Activated CD8-positive, alpha-beta T cell treated with anti-CD3 and anti-CD28 coated beads, Interleukin-2, amount 10 ng/mL, durations not matched to agents 7 days and 5 days (primary cell): ENCODE measurements at regions not wholly inside any gene's neighbourhood (a gene's known extent, or its start where the extent isn't known, plus 50 kb on each side); places are given as distances from the start of the nearest gene placed in this dataset.

ENCODE experiments used
- ATAC-seq: fragments of 150-1000 bp; cut with Tn5 transposase; one replicate; pipeline ENCODE4 v1.10.0; 2021; ENCODE audit warnings: moderate library complexity
- CTCF ChIA-PET: fragments of 350-600 bp; sonication (Branson Sonifier 250); formaldehyde crosslinking; loops from one replicate; lab custom pipeline; 2021; ENCODE audit warnings: antibody characterized with exemption; lab: Charles Lee
- POLR2A ChIA-PET: fragments of 350-600 bp; sonication (Branson Sonifier 250); formaldehyde crosslinking; loops from one replicate; lab custom pipeline; 2021; ENCODE audit warnings: antibody characterized with exemption; lab: Charles Lee
- DNase-seq: peaks from one replicate; pipeline ENCODE4 v3.0.0-alpha.2; 2020
- H3K27ac Mint-ChIP-seq: one replicate; pipeline ENCODE4 v1.8.0; 2021; ENCODE audit warnings: mild to moderate bottlenecking, mixed read lengths
- H3K27me3 Mint-ChIP-seq: one replicate; pipeline ENCODE4 v1.8.0; 2021; ENCODE audit warnings: low read depth, mixed read lengths
- H3K36me3 Mint-ChIP-seq: one replicate; pipeline ENCODE4 v1.8.0; 2021; ENCODE audit warnings: low read depth, mixed read lengths
- H3K4me1 Mint-ChIP-seq: one replicate; pipeline ENCODE4 v1.8.0; 2021; ENCODE audit warnings: low read depth, mixed read lengths
- H3K4me3 Mint-ChIP-seq: one replicate; pipeline ENCODE4 v1.8.0; 2021; ENCODE audit warnings: mild to moderate bottlenecking, mixed read lengths
- H3K9me3 Mint-ChIP-seq: one replicate; pipeline ENCODE4 v1.8.0; 2022; ENCODE audit warnings: mixed read lengths; ENCODE audit not compliant: insufficient read depth

DNA sequence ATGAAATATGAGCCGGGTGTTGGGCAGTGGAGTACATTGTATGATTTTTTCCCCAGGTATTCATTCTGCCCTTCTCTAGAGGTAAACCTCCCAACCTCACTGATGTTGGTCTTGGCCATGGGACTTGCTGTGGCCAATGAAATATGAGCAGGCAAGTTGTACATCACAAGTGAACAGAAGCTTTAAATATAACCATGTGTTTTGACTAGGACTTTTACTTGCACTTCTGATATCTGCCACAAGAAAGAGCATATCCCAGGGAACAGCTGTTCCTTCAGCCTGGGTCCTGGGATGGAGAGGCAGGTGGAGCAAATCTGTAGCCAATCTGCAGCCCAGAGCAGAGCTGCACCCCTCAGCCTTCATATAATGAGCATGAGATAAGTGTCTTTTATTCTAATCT, 109.8 kb upstream of the PALS2 start:
- H3K27ac Mint-ChIP-seq, result no peak overlapping the region
- H3K4me3 Mint-ChIP-seq, result no peak overlapping the region
- DNase-seq, result no peak
- no peak for ATAC-seq
- H3K36me3 Mint-ChIP-seq, result no peaks in the 10 kb centered on the region
- no peaks in the 10 kb centered on the region for H3K4me1 Mint-ChIP-seq
- ChIA-PET POLR2A (interaction anchor here (0.6 kb wide), 1 partner anchor 106 kb away, joined by 3 read pairs; no protein-coding TSS in a partner anchor), CTCF (no interaction called here)
- H3K27me3 Mint-ChIP-seq, result peaks cover 2% of the 10 kb centered on the region
- no peaks in the 10 kb centered on the region for H3K9me3 Mint-ChIP-seq

DNA sequence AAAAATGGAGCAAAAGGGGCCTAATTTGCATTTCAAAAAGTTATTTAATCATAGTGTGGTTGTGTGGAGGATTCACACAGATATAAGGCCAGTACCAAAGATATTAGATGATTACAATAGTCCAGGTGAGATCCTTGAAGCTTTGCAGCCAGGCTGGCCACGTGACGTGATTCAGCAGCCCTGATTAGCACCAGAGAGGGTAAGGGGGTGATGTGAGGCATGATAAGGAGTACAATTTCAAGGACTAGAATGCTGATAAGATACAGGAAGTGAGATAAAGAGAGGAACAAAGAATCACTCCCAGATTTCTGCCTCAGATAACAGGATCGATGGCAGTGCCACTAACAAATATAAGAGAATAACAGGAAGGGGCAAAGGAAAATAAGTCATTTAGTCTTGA, 108.4 kb upstream of the PALS2 start:
- no peaks in the 10 kb centered on the region for H3K36me3 Mint-ChIP-seq
- POLR2A ChIA-PET, result no interaction called here
- H3K27ac Mint-ChIP-seq, result no peak overlapping the region
- H3K4me1 Mint-ChIP-seq, result no peaks in the 10 kb centered on the region
- H3K4me3 Mint-ChIP-seq, result no peak overlapping the region
- CTCF ChIA-PET, result no interaction called here
- no peaks in the 10 kb centered on the region for H3K27me3 Mint-ChIP-seq
- ATAC-seq (no peak), DNase-seq (no peak)
- H3K9me3 Mint-ChIP-seq, result no peaks in the 10 kb centered on the region

GRCh38 chr7:24466168-24466768, 107.0 kb upstream of the PALS2 start:
- no peak for DNase-seq
- no peak for ATAC-seq
- POLR2A ChIA-PET, result no interaction called here
- Mint-ChIP-seq H3K4me3 (no peak overlapping the region), H3K36me3 (no peaks in the 10 kb centered on the region), H3K9me3 (no peaks in the 10 kb centered on the region), H3K27ac (no peak overlapping the region), H3K27me3 (peaks cover 5% of the 10 kb centered on the region), H3K4me1 (no peaks in the 10 kb centered on the region)
- CTCF ChIA-PET, result no interaction called here

DNA sequence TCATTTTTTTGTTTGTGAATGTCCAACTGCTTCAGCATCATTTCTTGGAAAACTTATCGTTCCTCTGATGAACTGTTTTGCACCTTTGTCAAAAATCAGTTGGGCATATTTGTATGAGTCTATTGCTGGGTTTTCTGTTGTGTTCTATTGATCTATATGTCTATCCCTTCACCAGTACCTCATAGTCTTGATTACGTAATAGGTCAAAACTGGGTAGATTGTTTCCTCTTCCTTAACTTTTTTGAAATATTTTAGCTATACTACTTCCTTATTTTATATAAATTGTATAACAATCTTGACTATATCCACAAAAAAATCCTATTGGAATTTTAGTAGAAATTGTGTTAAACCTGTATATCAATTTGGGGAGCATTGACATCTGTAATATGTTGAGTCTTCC, 104.1 kb upstream of the PALS2 start:
- Mint-ChIP-seq H3K27ac (no peak overlapping the region), H3K4me1 (no peaks in the 10 kb centered on the region), H3K4me3 (no peak overlapping the region), H3K9me3 (no peaks in the 10 kb centered on the region), H3K36me3 (no peaks in the 10 kb centered on the region), H3K27me3 (peaks cover 5% of the 10 kb centered on the region)
- ChIA-PET CTCF (no interaction called here), POLR2A (no interaction called here)
- DNase-seq (no peak), ATAC-seq (no peak)

- ATAC-seq (no peak), DNase-seq (no peak)
- Mint-ChIP-seq H3K4me3 (no peak overlapping the region), H3K27ac (no peak overlapping the region), H3K27me3 (peaks cover 5% of the 10 kb centered on the region), H3K4me1 (no peaks in the 10 kb centered on the region), H3K9me3 (no peaks in the 10 kb centered on the region), H3K36me3 (no peaks in the 10 kb centered on the region)
- ChIA-PET CTCF (no interaction called here), POLR2A (no interaction called here)
Observed at GRCh38 chr7:24472093-24472492, 101.2 kb upstream of the PALS2 start.

- POLR2A ChIA-PET, result no interaction called here
- CTCF ChIA-PET, result no interaction called here
- no peak for DNase-seq
- Mint-ChIP-seq H3K27me3 (peaks cover 9% of the 10 kb centered on the region), H3K36me3 (no peaks in the 10 kb centered on the region), H3K4me3 (no peak overlapping the region), H3K4me1 (no peaks in the 10 kb centered on the region), H3K27ac (no peak overlapping the region), H3K9me3 (no peaks in the 10 kb centered on the region)
- ATAC-seq, result no peak
Observed at GRCh38 chr7:24475166-24475961, 97.9 kb upstream of the PALS2 start.

DNA sequence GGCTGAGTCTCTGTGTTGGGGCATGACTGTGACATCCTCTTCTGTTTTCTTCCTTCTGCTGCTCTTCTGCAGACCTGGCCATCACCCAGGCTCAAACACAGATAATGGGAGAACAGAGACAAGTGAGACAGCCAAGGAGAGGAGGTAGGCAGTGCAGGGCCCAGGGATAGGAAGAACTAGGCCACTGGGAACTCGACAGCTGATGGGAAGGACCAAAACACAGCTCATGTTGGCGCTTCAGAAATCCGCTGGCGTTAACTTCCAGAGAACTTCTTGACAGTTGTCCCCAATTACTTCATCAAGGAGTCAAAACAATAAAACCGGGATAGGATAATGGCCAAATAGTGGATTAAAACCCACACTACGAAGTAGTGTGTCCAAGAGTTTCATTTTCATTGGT, 97.0 kb upstream of the PALS2 start:
- ChIA-PET CTCF (no interaction called here), POLR2A (no interaction called here)
- Mint-ChIP-seq H3K27me3 (peaks cover 7% of the 10 kb centered on the region), H3K4me3 (no peak overlapping the region), H3K36me3 (no peaks in the 10 kb centered on the region), H3K4me1 (no peaks in the 10 kb centered on the region), H3K27ac (no peak overlapping the region), H3K9me3 (no peaks in the 10 kb centered on the region)
- ATAC-seq (no peak), DNase-seq (no peak)

DNA sequence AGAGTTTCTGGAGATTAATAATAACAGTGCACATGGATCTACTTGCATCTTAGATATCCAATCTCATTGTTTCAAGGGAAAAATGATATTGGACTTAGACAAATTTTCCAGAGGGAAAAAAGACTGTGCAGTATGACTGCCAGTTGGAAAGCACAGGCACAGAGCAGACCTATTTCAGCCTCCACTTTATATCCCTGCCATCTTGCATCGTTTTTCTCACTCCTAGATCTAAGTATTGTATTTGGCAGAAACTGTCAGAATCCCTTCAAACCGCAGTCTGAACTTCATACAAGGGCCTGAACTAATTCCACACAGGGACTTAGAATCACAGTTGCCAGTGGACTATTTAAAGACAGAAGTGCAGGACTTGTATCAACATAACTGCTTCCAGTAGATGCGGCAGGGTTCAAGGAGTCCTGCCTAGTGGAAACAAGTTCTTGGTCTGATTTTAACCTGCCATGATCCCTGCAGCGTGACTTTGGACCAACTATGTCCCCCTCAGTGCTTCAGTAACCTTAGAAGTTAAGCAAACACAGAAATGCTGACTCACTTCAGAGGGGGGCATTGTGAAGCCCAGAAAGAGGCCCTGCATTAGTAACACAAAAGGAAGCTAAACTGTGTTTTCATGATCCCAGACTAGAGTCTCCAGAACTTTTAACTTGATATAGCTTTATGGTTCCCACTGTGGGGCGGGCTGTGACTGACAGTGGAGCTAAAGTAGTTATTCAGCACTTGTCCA, 95.7 kb upstream of the PALS2 start:
- H3K36me3 Mint-ChIP-seq, result no peaks in the 10 kb centered on the region
- ChIA-PET CTCF (interaction anchor here (0.8 kb wide), 1 partner anchor 189 kb away, joined by 3 read pairs; no protein-coding TSS in a partner anchor), POLR2A (no interaction called here)
- no peaks in the 10 kb centered on the region for H3K4me1 Mint-ChIP-seq
- no peak for DNase-seq
- H3K4me3 Mint-ChIP-seq, result no peak overlapping the region
- no peaks in the 10 kb centered on the region for H3K9me3 Mint-ChIP-seq
- H3K27ac Mint-ChIP-seq, result no peak overlapping the region
- H3K27me3 Mint-ChIP-seq, result peaks cover 13% of the 10 kb centered on the region
- no peak for ATAC-seq

- ChIA-PET POLR2A (no interaction called here), CTCF (interaction anchor here (0.8 kb wide), 1 partner anchor 188 kb away, joined by 3 read pairs; no protein-coding TSS in a partner anchor)
- no peak for ATAC-seq
- H3K27ac Mint-ChIP-seq, result no peak overlapping the region
- no peaks in the 10 kb centered on the region for H3K36me3 Mint-ChIP-seq
- H3K4me1 Mint-ChIP-seq, result no peaks in the 10 kb centered on the region
- no peak overlapping the region for H3K4me3 Mint-ChIP-seq
- no peak for DNase-seq
- peaks cover 15% of the 10 kb centered on the region for H3K27me3 Mint-ChIP-seq
- H3K9me3 Mint-ChIP-seq, result no peaks in the 10 kb centered on the region
Observed at GRCh38 chr7:24478137-24478655, 95.1 kb upstream of the PALS2 start.

DNA sequence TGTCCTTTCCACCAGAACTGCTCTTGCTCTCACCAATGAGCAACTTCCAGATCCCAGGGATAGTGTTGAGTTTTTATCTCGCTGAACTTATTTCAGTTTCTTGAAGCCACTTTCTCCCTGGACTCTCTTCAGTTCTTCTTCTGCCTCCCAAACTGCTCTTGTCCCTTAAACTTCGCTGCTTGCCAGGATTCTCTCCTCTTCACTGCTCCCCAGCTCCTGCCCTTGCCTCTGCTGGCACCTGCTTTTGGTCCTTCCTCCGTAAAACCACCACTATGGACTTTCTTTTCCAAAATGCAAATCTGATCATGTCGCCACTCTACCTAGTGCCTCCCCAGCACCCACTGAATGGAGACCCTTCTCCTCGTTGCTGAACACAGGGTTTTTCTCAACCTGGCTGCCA, 92.8 kb upstream of the PALS2 start:
- no peak overlapping the region for H3K4me3 Mint-ChIP-seq
- peaks cover 17% of the 10 kb centered on the region for H3K27me3 Mint-ChIP-seq
- CTCF ChIA-PET, result no interaction called here
- H3K36me3 Mint-ChIP-seq, result no peaks in the 10 kb centered on the region
- H3K27ac Mint-ChIP-seq, result no peak overlapping the region
- DNase-seq, result no peak
- POLR2A ChIA-PET, result no interaction called here
- H3K4me1 Mint-ChIP-seq, result no peaks in the 10 kb centered on the region
- ATAC-seq, result no peak
- H3K9me3 Mint-ChIP-seq, result no peaks in the 10 kb centered on the region

- no peak for DNase-seq
- Mint-ChIP-seq H3K9me3 (no peaks in the 10 kb centered on the region), H3K27me3 (peaks cover 17% of the 10 kb centered on the region), H3K36me3 (no peaks in the 10 kb centered on the region), H3K27ac (no peak overlapping the region), H3K4me3 (no peak overlapping the region), H3K4me1 (no peaks in the 10 kb centered on the region)
- ATAC-seq, result no peak
- ChIA-PET CTCF (no interaction called here), POLR2A (no interaction called here)
Observed at GRCh38 chr7:24483804-24484203, 89.4 kb upstream of the PALS2 start.

GRCh38 chr7:24492576-24492975, 80.7 kb upstream of the PALS2 start:
- H3K9me3 Mint-ChIP-seq, result no peaks in the 10 kb centered on the region
- H3K4me1 Mint-ChIP-seq, result no peaks in the 10 kb centered on the region
- peaks cover 12% of the 10 kb centered on the region for H3K27me3 Mint-ChIP-seq
- CTCF ChIA-PET, result no interaction called here
- POLR2A ChIA-PET, result no interaction called here
- H3K4me3 Mint-ChIP-seq, result no peak overlapping the region
- H3K27ac Mint-ChIP-seq, result no peak overlapping the region
- ATAC-seq (no peak), DNase-seq (no peak)
- H3K36me3 Mint-ChIP-seq, result no peaks in the 10 kb centered on the region
